GM19463 (cell line): ENCODE measurements at regions not wholly inside any gene's neighbourhood (a gene's known extent, or its start where the extent isn't known, plus 50 kb on each side); places are given as distances from the start of the nearest gene placed in this dataset.
A peak's percentile ranks its signal among the peaks of the same experiment; 100 is the strongest.

Experiments
- ATAC-seq: cut with Tn5 transposase; IDR thresholded peaks from one replicate; pipeline ENCODE4 v1.9.1; 2021; ENCODE audit warnings: mild to moderate bottlenecking, moderate library complexity; ENCODE audit not compliant: unreplicated experiment

DNA sequence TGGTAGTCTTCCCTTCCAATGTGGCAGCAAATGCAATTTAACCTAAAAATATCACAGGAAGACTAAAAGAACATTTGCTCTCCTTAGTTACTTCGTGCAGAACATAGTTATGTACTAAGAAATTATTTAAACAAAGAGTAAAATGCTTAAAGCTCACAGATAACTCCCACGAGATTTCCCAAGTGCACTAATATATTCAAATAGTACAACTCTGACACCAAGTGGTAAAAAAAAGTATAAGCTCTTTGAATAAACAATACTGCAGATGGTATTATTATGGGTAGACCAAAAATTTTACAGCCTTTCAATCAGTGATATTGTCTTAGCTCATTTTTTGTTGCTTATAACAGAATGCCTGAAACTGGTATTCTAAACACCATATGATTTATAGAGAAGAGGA, 52.8 kb upstream of the FILIP1 start:
- ATAC-seq = no peak

GRCh38 chr6:75550544-75551167, 51.0 kb upstream of the SENP6 start:
- peak; percentile 47 for ATAC-seq

- no peak for ATAC-seq
Observed at GRCh38 chr6:75551367-75551952, 50.2 kb upstream of the SENP6 start.
